Hippocampal formation (tissue), 2 donors: ENCODE measurements at regions not wholly inside any gene's neighbourhood (a gene's known extent, or its start where the extent isn't known, plus 50 kb on each side); places are given as distances from the start of the nearest gene placed in this dataset.

ENCODE experiments used
- DNase-seq, 2 donors: peaks; one replicate each; lab custom pipeline; 2025; lab: John Stamatoyannopoulos, UW

GRCh38 chr20:21033817-21034216 lies 72.3 kb downstream of the LINC00237 start:
- DNase-seq = no peak

GRCh38 chr20:21031666-21032065 lies 74.5 kb downstream of the LINC00237 start:
- DNase-seq = no peak

GRCh38 chr20:21029341-21029740 lies 76.8 kb downstream of the LINC00237 start:
- no peak for DNase-seq

- DNase-seq = no peak
Measured at GRCh38 chr20:21028921-21029320, 77.2 kb downstream of the LINC00237 start.

- DNase-seq = no peak
Measured at GRCh38 chr20:21028436-21028835, 77.7 kb downstream of the LINC00237 start.

- DNase-seq = no peak
Measured at GRCh38 chr20:21027569-21027968, 78.6 kb downstream of the LINC00237 start.

GRCh38 chr20:21026951-21027350 lies 79.2 kb downstream of the LINC00237 start:
- DNase-seq = no peak

- DNase-seq = no peak
Measured at GRCh38 chr20:21024420-21024819, 81.7 kb downstream of the LINC00237 start.

GRCh38 chr20:21022925-21023324 lies 83.2 kb downstream of the LINC00237 start:
- no peak for DNase-seq

- no peak for DNase-seq
Measured at GRCh38 chr20:21021472-21021790, 84.7 kb downstream of the LINC00237 start.

- no peak for DNase-seq
Measured at GRCh38 chr20:21020659-21021471, 85.3 kb downstream of the LINC00237 start.

GRCh38 chr20:21019814-21020658 lies 86.1 kb downstream of the LINC00237 start:
- no peak for DNase-seq

GRCh38 chr20:21019468-21019813 lies 86.7 kb downstream of the LINC00237 start:
- no peak for DNase-seq

GRCh38 chr20:21018576-21018975 lies 87.6 kb downstream of the LINC00237 start:
- no peak for DNase-seq

GRCh38 chr20:21017528-21018085 lies 88.6 kb downstream of the LINC00237 start:
- DNase-seq = no peak

GRCh38 chr20:21016751-21017150 lies 89.4 kb downstream of the LINC00237 start:
- no peak for DNase-seq

GRCh38 chr20:21014528-21014927 lies 91.6 kb downstream of the LINC00237 start:
- no peak for DNase-seq

- DNase-seq = no peak
Measured at GRCh38 chr20:21008951-21009350, 97.2 kb downstream of the LINC00237 start.

GRCh38 chr20:21006611-21007010 lies 99.5 kb downstream of the LINC00237 start:
- no peak for DNase-seq

- no peak for DNase-seq
Measured at GRCh38 chr20:21004386-21005076, 101.6 kb downstream of the LINC00237 start.

- no peak for DNase-seq
Measured at GRCh38 chr20:21003902-21004301, 102.3 kb downstream of the LINC00237 start.

- no peak for DNase-seq
Measured at GRCh38 chr20:21002486-21002885, 103.7 kb downstream of the LINC00237 start.
